Gastroesophageal sphincter (tissue), 4 donors: ENCODE measurements at regions not wholly inside any gene's neighbourhood (a gene's known extent, or its start where the extent isn't known, plus 50 kb on each side); places are given as distances from the start of the nearest gene placed in this dataset.
"Not testable (repeated sequence)": the region's sequence is repeated elsewhere in the genome, so short reads cannot be mapped to it uniquely, and the experiment has no call there.

Experiments used
- ATAC-seq: fragments of 150-250 bp; one replicate; pipeline ENCODE4 v1.9.1; 2016; ENCODE audit warnings: mild to moderate bottlenecking, moderate library complexity
- H3K27ac ChIP-seq, 4 donors: fragments of 200-600 bp; sonication (generic) in 3 of 4; 1 replicate in 3 of 4; 2 replicates in 1 of 4; pipeline ENCODE4 v1.5.1; 2016 to 2019
- H3K27me3 ChIP-seq: fragments of 200-600 bp; sonication (generic); one replicate; pipeline ENCODE4 v1.5.1; 2019
- H3K36me3 ChIP-seq, 2 donors: fragments of 200-600 bp; sonication (generic); one replicate each; pipeline ENCODE4 v1.5.1; 2019; ENCODE audit warnings: control low read depth in 1 of 2
- H3K4me1 ChIP-seq, 3 donors: fragments of 200-600 bp; sonication (generic); 1 replicate in 2 of 3; 2 replicates in 1 of 3; pipeline ENCODE4 v1.5.1; 2016 to 2019; ENCODE audit warnings: control low read depth in 2 of 3
- H3K4me3 ChIP-seq, 2 donors: fragments of 200-600 bp; sonication (generic); one replicate each; pipeline ENCODE4 v1.5.1; 2019; ENCODE audit warnings: mild to moderate bottlenecking in 1 of 2, moderate library complexity in 1 of 2
- H3K9me3 ChIP-seq, 3 donors: fragments of 200-600 bp; sonication (generic); one replicate each; pipeline ENCODE4 v1.5.1; 2017 to 2019; ENCODE audit warnings: control low read depth in 2 of 3
- CTCF ChIP-seq, 4 experiments: fragments of 200-600 bp in 2 of 4; fragments of 450-650 bp in 2 of 4; sonication (generic) in 1 of 4; IDR thresholded peaks; one replicate each; pipeline ENCODE4 v1.5.1; 2017 to 2019; ENCODE audit warnings: antibody characterized with exemption in 4 of 4, mild to moderate bottlenecking in 2 of 4, moderate library complexity in 2 of 4
- EP300 ChIP-seq: sonication (generic); formaldehyde crosslinking; IDR thresholded peaks from one replicate; pipeline ENCODE4 v1.6.1; 2017; ENCODE audit warnings: antibody characterized with exemption, mild to moderate bottlenecking
- POLR2A ChIP-seq, 2 donors: fragments of 450-650 bp; IDR thresholded peaks; one replicate each; pipeline ENCODE4 v1.6.1; 2017; ENCODE audit warnings: antibody characterized with exemption in 2 of 2, mild to moderate bottlenecking in 2 of 2, moderate library complexity in 1 of 2
- POLR2AphosphoS5 ChIP-seq: sonication (generic); formaldehyde crosslinking; IDR thresholded peaks from one replicate; pipeline ENCODE4 v1.6.1; 2017; ENCODE audit warnings: antibody characterized with exemption
- WGBS, 2 donors: methylation state at CpG; one replicate each; pipeline ENCODE4 v1.1.5; 2018; ENCODE audit warnings: low coverage in 1 of 2; 5-methylcytosine and 5-hydroxymethylcytosine counted together

- H3K9me3 ChIP-seq, result no peaks in the 10 kb centered on the region
- TF ChIP-seq POLR2AphosphoS5 (no peak), EP300 (no peak), CTCF (IDR thresholded peaks at IDR 0.05) (no peak), POLR2A (IDR thresholded peaks at IDR 0.05) (no peak)
- H3K27ac ChIP-seq, result no peak overlapping the region
- no peaks in the 10 kb centered on the region for H3K4me1 ChIP-seq
- no CpG with 5 or more reads among the region's 3 CpGs for WGBS, 2 donors
- no peaks in the 10 kb centered on the region for H3K27me3 ChIP-seq
- no peaks in the 10 kb centered on the region for H3K36me3 ChIP-seq
- H3K4me3 ChIP-seq, result no peak overlapping the region
- ATAC-seq, result no peak
Measured at GRCh38 chrX:108945883-108946523, 209.6 kb upstream of the IRS4 start.

- Histone ChIP-seq H3K27me3 (no peaks in the 10 kb centered on the region), H3K4me1 (no peaks in the 10 kb centered on the region), H3K27ac (no peak overlapping the region), H3K4me3 (no peak overlapping the region), H3K36me3 (no peaks in the 10 kb centered on the region), H3K9me3 (no peaks in the 10 kb centered on the region)
- TF ChIP-seq CTCF (IDR thresholded peaks at IDR 0.05) (no peak), POLR2A (IDR thresholded peaks at IDR 0.05) (no peak), EP300 (no peak), POLR2AphosphoS5 (no peak)
- no peak for ATAC-seq
Measured at GRCh38 chrX:108914791-108915190, 178.4 kb upstream of the IRS4 start.

GRCh38 chrX:108903831-108904230 is 167.5 kb upstream of the IRS4 start:
- 81% methylated on average over 4 of the region's 5 CpGs; no CpG with 5 or more reads in 1 of the 2 donors for WGBS, 2 donors
- not testable (repeated sequence) for H3K4me1 ChIP-seq, H3K4me3 ChIP-seq, H3K27me3 ChIP-seq, ATAC-seq, H3K9me3 ChIP-seq, H3K27ac ChIP-seq, H3K36me3 ChIP-seq

GRCh38 chrX:108900333-108900732 is 164.0 kb upstream of the IRS4 start:
- WGBS, 2 donors, result 55 to 73% methylated on average over 1 of the region's 1 CpG
- no peak for ATAC-seq

GRCh38 chrX:108896349-108896748 is 160.0 kb upstream of the IRS4 start:
- not testable (repeated sequence) for H3K9me3 ChIP-seq, ATAC-seq, H3K36me3 ChIP-seq, H3K27ac ChIP-seq, H3K4me3 ChIP-seq, H3K27me3 ChIP-seq, H3K4me1 ChIP-seq

More at GRCh38 chrX:108900333-108900732, 164.0 kb upstream of the IRS4 start:
- H3K4me1 ChIP-seq, result no peaks in the 10 kb centered on the region
- no peak overlapping the region for H3K27ac ChIP-seq
- H3K27me3 ChIP-seq, result no peaks in the 10 kb centered on the region
- H3K36me3 ChIP-seq, result no peaks in the 10 kb centered on the region
- H3K9me3 ChIP-seq, result no peaks in the 10 kb centered on the region
- H3K4me3 ChIP-seq, result no peak overlapping the region
- TF ChIP-seq EP300 (no peak), CTCF (IDR thresholded peaks at IDR 0.05) (no peak), POLR2AphosphoS5 (no peak), POLR2A (IDR thresholded peaks at IDR 0.05) (no peak)

GRCh38 chrX:108892501-108892900 is 156.1 kb upstream of the IRS4 start:
- Histone ChIP-seq H3K9me3 (no peaks in the 10 kb centered on the region), H3K36me3 (no peaks in the 10 kb centered on the region), H3K27ac (no peak overlapping the region), H3K4me3 (no peak overlapping the region), H3K4me1 (no peaks in the 10 kb centered on the region), H3K27me3 (no peaks in the 10 kb centered on the region)
- TF ChIP-seq CTCF (IDR thresholded peaks at IDR 0.05) (no peak), EP300 (no peak), POLR2AphosphoS5 (no peak), POLR2A (IDR thresholded peaks at IDR 0.05) (no peak)
- no peak for ATAC-seq
